H1 (cell line): ENCODE measurements at regions not wholly inside any gene's neighbourhood (a gene's known extent, or its start where the extent isn't known, plus 50 kb on each side); places are given as distances from the start of the nearest gene placed in this dataset.

Experiments used
- NANOG ChIP-seq: IDR thresholded peaks from 2 replicates; pipeline ENCODE4 v1.6.1; 2011; ENCODE audit warnings: low read length, low read depth, mild to moderate bottlenecking, inconsistent platforms; ENCODE audit not compliant: insufficient read depth, poor library complexity, severe bottlenecking
- POLR2AphosphoS5 ChIP-seq: IDR thresholded peaks from 2 replicates; pipeline ENCODE4 v1.6.1; 2011; ENCODE audit warnings: low read depth, low read length

GRCh38 chr5:164091836-164092235 is 586.4 kb downstream of the MAT2B start:
- TF ChIP-seq NANOG: no peak
- no peak for TF ChIP-seq POLR2AphosphoS5
